AG09309 (cell line): ENCODE measurements at regions not wholly inside any gene's neighbourhood (a gene's known extent, or its start where the extent isn't known, plus 50 kb on each side); places are given as distances from the start of the nearest gene placed in this dataset.

Experiments used
- DNase-seq: peaks from one replicate; pipeline ENCODE4 v3.0.0-alpha.2; 2010; ENCODE audit warnings: low read depth
- H3K4me3 ChIP-seq: 2 replicates; pipeline ENCODE4 v1.5.1; 2011; ENCODE audit warnings: mild to moderate bottlenecking, low read depth, low read length, moderate library complexity; ENCODE audit not compliant: control insufficient read depth
- TF ChIP-seq, protein P1 (sequence below): IDR thresholded peaks from 2 replicates; pipeline ENCODE4 v1.5.1; 2011; ENCODE audit warnings: mild to moderate bottlenecking, low read depth, low read length, inconsistent platforms; ENCODE audit not compliant: insufficient read depth, control insufficient read depth; ENCODE audit errors: missing control alignments

DNA sequence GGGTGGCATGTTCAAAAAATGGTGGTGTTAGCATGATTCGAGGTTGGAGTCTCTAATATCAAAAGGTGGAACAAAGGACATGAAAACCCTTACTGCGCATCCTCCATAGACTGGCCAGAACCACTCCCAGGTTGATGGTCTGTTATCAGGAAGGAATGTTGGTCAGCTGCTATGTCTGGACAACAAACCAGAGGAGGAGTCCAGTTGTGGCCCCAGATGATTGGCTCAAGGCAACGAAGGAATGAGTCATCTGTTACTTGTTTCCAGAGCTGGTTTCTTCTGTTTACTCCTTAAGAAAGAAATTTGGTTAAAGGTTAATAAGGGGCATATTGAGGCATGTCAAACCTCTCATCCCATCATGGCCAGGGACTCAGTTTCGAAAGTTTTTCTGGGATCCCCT lies 56.8 kb upstream of the GRIA4 start:
- no peak overlapping the region for H3K4me3 ChIP-seq
- no peak for DNase-seq
- TF ChIP-seq, protein P1, sequence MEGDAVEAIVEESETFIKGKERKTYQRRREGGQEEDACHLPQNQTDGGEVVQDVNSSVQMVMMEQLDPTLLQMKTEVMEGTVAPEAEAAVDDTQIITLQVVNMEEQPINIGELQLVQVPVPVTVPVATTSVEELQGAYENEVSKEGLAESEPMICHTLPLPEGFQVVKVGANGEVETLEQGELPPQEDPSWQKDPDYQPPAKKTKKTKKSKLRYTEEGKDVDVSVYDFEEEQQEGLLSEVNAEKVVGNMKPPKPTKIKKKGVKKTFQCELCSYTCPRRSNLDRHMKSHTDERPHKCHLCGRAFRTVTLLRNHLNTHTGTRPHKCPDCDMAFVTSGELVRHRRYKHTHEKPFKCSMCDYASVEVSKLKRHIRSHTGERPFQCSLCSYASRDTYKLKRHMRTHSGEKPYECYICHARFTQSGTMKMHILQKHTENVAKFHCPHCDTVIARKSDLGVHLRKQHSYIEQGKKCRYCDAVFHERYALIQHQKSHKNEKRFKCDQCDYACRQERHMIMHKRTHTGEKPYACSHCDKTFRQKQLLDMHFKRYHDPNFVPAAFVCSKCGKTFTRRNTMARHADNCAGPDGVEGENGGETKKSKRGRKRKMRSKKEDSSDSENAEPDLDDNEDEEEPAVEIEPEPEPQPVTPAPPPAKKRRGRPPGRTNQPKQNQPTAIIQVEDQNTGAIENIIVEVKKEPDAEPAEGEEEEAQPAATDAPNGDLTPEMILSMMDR = no peak

DNA sequence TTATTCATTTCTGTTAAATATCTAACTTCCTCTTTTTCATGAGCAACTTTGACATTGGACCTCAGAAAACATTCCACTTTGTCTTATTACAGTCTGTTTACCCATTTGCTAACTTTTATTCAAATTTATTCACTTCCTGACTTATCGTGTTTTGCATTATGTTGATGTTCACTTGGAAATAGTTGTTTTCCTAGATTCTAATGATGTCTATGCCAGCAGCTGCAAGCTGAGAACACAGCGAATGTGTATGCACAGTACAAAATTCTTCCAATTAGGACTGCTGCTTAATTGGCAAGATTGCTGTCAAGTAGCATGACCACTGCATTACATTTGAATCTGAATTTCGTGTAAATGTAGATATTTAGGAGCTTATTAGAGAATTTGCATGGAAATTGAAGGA lies 61.5 kb upstream of the GRIA4 start:
- TF ChIP-seq, protein P1 = no peak
- H3K4me3 ChIP-seq = no peak overlapping the region
- no peak for DNase-seq

DNA sequence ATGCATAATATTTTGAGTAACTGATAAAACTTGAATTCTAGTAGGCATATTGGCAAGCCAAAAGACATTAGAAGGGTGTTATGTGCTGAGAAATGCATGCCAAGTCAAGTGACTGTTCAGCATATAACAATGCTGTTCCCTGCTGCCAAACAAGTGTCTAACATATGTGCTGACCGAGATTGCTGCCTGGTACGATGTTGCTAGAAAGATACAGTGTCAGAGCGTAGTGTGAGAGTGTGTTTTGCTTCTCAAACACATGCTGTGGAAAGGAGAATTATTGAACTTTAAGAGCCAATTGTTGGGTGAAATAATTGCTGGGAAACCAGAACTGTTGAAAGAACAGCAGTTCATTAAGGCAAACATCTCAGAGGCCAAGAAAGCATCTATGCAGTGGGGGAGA lies 71.3 kb upstream of the GRIA4 start:
- DNase-seq = no peak
- H3K4me3 ChIP-seq = no peak overlapping the region
- TF ChIP-seq, protein P1 = no peak

DNA sequence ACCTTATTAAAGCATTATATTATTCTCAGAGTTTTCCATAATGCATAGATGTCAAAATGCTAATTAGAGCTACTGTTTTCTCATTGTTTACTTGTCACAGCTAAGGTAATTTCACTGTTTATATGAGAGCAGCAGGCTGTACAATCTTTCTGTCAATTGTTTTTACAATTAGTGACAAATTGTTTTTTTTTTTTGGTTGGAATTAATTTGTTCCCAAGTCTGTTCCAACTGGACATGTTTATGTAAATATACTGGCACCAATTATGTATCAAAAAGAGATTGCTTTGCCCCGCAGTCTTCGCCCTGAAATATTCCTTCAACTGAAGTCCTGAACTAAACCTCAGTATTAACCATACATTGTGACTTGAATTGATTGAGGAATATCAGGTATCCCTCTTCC lies 72.3 kb upstream of the GRIA4 start:
- no peak overlapping the region for H3K4me3 ChIP-seq
- no peak for DNase-seq
- TF ChIP-seq, protein P1 = no peak

DNA sequence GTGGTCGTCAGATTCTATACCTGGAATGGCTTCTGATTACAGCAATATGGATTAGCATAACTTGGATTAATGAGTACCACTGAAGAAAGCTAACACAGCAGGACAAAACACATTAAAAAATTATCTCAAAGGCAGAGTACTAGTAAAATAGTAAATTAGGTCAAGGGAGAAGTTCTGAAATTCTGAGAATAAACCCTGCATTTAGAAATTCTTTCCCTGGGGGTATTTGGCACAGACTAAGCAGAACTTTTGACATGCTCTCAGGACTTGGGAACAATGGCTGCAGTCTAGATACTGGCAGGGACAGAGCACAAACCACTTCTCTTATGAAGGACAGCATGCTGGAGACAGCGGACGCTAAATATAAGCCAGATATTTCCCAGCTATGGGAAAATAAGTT lies 85.6 kb upstream of the GRIA4 start:
- DNase-seq = no peak
- no peak overlapping the region for H3K4me3 ChIP-seq
- TF ChIP-seq, protein P1 = no peak

DNA sequence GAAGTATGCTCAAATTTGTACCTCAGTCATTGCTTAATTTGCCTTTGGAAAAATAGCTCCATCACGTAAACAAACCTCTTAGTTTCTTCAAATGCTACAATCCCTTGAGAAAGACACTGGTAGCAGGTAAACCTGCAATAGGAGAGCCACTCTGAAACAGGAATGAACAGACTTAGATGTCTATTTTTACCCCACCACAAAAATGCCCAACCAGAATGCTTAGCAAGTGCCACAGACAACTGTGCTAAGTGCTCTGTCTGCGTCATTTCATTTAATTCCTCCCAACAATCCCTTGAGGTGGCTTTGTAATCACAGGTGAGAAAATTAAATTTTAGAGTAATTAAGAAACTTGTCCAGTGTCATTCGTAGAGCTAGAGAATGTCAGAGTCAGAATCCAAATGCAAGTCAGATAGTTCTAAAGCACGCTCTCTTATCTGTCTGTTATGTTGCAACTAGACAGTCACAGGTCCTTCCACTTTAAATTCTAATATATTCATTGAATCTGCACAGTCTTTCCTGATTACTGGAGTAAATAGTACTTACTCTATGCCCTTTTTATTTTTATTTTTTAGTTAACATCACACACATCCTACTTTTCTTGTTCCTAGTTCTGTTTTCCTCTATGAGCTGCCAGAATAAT lies 89.0 kb upstream of the GRIA4 start:
- H3K4me3 ChIP-seq = no peak overlapping the region
- TF ChIP-seq, protein P1 = no peak
- no peak for DNase-seq
